HepG2 (cell line): ENCODE measurements at regions not wholly inside any gene's neighbourhood (a gene's known extent, or its start where the extent isn't known, plus 50 kb on each side); places are given as distances from the start of the nearest gene placed in this dataset.

ENCODE experiments used
- CREB1 ChIP-seq, 2 experiments: fragments of 450-650 bp in 1 of 2; IDR thresholded peaks; 2 replicates each; pipeline ENCODE4 v1.6.1; 2016 to 2017; ENCODE audit warnings: control low read depth in 1 of 2, mild to moderate bottlenecking in 1 of 2, missing compliant biosample characterization in 1 of 2, missing genetic modification characterization in 1 of 2
- EEA1 ChIP-seq: sonication (generic); formaldehyde crosslinking; IDR thresholded peaks from 2 replicates; pipeline ENCODE4 v1.5.1; 2020; ENCODE audit warnings: mild to moderate bottlenecking, missing genetic modification reagents, borderline replicate concordance
- KLF16 ChIP-seq, 2 experiments: sonication (generic) in 1 of 2; formaldehyde crosslinking in 1 of 2; IDR thresholded peaks; 2 replicates each; pipeline versions ENCODE4 v1.6.1 to v1.8.0; 2016 to 2023; ENCODE audit warnings: missing genetic modification reagents in 2 of 2, missing compliant biosample characterization in 1 of 2
- MXD4 ChIP-seq: IDR thresholded peaks from 2 replicates; pipeline ENCODE4 v1.6.1; 2016; ENCODE audit warnings: mild to moderate bottlenecking, missing biosample characterization, missing genetic modification reagents
- NR2C2 ChIP-seq: sonication (generic); formaldehyde crosslinking; IDR thresholded peaks from 2 replicates; pipeline ENCODE4 v1.4.0; 2020; ENCODE audit warnings: missing genetic modification reagents, mild to moderate bottlenecking, moderate library complexity, borderline replicate concordance
- SAFB2 ChIP-seq: sonication (generic); formaldehyde crosslinking; IDR thresholded peaks from 2 replicates; pipeline ENCODE4 v1.5.1; 2020; ENCODE audit warnings: missing genetic modification reagents, low read depth, mild to moderate bottlenecking, borderline replicate concordance
- TF ChIP-seq, protein P1 (sequence below): sonication (generic); formaldehyde crosslinking; IDR thresholded peaks from 2 replicates; pipeline ENCODE4 v1.5.0; 2020; ENCODE audit warnings: missing genetic modification reagents
- TF ChIP-seq, protein P2 (sequence below): sonication (generic); formaldehyde crosslinking; IDR thresholded peaks from 2 replicates; pipeline ENCODE4 v1.4.0; 2020; ENCODE audit warnings: mild to moderate bottlenecking, missing genetic modification reagents
- TF ChIP-seq, protein P3 (sequence below): sonication (generic); formaldehyde crosslinking; IDR thresholded peaks from 2 replicates; pipeline ENCODE4 v1.8.0; 2022; ENCODE audit warnings: mild to moderate bottlenecking, missing genetic modification reagents, moderate library complexity
- TF ChIP-seq, protein P4 (sequence below): sonication (generic); formaldehyde crosslinking; IDR thresholded peaks from 2 replicates; pipeline ENCODE4 v1.5.0; 2020; ENCODE audit warnings: mild to moderate bottlenecking, missing genetic modification reagents, moderate library complexity

DNA sequence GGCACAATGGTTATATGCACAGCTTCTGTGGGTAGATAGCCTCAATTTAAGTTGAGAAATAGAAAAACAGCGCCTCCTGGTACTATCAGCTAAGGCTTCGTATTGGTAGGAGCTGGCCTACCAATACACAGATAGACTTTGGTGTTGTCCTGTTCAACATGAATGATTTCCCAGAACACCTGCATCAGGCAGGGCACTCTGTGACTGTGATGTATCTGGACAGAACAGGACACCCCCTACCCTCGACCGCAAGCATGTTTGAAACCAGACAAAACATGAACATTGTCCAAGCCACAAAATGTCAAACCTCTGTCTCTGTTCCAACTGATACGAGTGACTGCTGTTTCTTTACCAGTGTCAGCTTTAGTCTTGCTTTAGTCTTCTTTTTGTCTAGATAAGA, 144.9 kb downstream of the HAPSTR1 start:
- TF ChIP-seq, protein P1, sequence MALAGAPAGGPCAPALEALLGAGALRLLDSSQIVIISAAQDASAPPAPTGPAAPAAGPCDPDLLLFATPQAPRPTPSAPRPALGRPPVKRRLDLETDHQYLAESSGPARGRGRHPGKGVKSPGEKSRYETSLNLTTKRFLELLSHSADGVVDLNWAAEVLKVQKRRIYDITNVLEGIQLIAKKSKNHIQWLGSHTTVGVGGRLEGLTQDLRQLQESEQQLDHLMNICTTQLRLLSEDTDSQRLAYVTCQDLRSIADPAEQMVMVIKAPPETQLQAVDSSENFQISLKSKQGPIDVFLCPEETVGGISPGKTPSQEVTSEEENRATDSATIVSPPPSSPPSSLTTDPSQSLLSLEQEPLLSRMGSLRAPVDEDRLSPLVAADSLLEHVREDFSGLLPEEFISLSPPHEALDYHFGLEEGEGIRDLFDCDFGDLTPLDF = no peak
- TF ChIP-seq KLF16 (CRISPR knock-in tag; IDR thresholded peaks at IDR 0.05) = no peak
- TF ChIP-seq, protein P2, sequence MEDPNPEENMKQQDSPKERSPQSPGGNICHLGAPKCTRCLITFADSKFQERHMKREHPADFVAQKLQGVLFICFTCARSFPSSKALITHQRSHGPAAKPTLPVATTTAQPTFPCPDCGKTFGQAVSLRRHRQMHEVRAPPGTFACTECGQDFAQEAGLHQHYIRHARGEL (CRISPR knock-in tag) = no peak
- TF ChIP-seq, protein P3, sequence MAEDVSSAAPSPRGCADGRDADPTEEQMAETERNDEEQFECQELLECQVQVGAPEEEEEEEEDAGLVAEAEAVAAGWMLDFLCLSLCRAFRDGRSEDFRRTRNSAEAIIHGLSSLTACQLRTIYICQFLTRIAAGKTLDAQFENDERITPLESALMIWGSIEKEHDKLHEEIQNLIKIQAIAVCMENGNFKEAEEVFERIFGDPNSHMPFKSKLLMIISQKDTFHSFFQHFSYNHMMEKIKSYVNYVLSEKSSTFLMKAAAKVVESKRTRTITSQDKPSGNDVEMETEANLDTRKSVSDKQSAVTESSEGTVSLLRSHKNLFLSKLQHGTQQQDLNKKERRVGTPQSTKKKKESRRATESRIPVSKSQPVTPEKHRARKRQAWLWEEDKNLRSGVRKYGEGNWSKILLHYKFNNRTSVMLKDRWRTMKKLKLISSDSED (CRISPR knock-in tag) = no peak
- no peak for TF ChIP-seq NR2C2 (CRISPR knock-in tag)
- TF ChIP-seq CREB1 (IDR thresholded peaks at IDR 0.05) = no peak
- TF ChIP-seq CREB1 (CRISPR knock-in tag; IDR thresholded peaks at IDR 0.05) = no peak
- no peak for TF ChIP-seq SAFB2 (CRISPR knock-in tag)
- no peak for TF ChIP-seq MXD4
- TF ChIP-seq, protein P4, sequence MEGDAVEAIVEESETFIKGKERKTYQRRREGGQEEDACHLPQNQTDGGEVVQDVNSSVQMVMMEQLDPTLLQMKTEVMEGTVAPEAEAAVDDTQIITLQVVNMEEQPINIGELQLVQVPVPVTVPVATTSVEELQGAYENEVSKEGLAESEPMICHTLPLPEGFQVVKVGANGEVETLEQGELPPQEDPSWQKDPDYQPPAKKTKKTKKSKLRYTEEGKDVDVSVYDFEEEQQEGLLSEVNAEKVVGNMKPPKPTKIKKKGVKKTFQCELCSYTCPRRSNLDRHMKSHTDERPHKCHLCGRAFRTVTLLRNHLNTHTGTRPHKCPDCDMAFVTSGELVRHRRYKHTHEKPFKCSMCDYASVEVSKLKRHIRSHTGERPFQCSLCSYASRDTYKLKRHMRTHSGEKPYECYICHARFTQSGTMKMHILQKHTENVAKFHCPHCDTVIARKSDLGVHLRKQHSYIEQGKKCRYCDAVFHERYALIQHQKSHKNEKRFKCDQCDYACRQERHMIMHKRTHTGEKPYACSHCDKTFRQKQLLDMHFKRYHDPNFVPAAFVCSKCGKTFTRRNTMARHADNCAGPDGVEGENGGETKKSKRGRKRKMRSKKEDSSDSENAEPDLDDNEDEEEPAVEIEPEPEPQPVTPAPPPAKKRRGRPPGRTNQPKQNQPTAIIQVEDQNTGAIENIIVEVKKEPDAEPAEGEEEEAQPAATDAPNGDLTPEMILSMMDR (CRISPR knock-in tag) = no peak
- no peak for TF ChIP-seq EEA1 (CRISPR knock-in tag)
